GM18868 (cell line): ENCODE measurements at regions not wholly inside any gene's neighbourhood (a gene's known extent, or its start where the extent isn't known, plus 50 kb on each side); places are given as distances from the start of the nearest gene placed in this dataset.
"Not testable (repeated sequence)": the region's sequence is repeated elsewhere in the genome, so short reads cannot be mapped to it uniquely, and the experiment has no call there.

Experiments used
- ATAC-seq: cut with Tn5 transposase; IDR thresholded peaks from one replicate; pipeline ENCODE4 v1.9.1; 2021; ENCODE audit warnings: mild to moderate bottlenecking, moderate library complexity; ENCODE audit not compliant: unreplicated experiment

GRCh38 chrX:148080593-148080992, 99.5 kb downstream of the FMR1NB start:
- no peak for ATAC-seq

GRCh38 chrX:148084611-148085010, 103.5 kb downstream of the FMR1NB start:
- no peak for ATAC-seq

DNA sequence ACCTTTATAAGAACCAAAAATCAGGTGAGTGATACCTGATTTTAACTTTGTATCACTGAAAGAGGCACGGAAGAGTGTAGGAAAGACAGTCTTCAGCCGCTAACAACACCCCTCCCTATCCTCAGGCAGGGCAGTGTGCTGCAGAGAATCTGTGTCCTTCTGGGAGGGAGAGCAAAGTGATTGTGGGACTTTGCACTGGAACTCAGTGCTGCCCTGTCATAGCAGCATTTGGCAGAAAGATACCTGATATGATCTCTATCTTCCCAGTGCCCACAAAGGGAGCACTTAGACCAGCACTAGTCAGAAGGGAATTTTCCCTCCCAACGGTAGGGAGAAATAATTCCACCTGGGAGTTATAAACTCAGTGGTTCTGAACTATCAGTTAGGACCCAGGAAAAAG, 139.0 kb downstream of the FMR1NB start:
- ATAC-seq = no peak

DNA sequence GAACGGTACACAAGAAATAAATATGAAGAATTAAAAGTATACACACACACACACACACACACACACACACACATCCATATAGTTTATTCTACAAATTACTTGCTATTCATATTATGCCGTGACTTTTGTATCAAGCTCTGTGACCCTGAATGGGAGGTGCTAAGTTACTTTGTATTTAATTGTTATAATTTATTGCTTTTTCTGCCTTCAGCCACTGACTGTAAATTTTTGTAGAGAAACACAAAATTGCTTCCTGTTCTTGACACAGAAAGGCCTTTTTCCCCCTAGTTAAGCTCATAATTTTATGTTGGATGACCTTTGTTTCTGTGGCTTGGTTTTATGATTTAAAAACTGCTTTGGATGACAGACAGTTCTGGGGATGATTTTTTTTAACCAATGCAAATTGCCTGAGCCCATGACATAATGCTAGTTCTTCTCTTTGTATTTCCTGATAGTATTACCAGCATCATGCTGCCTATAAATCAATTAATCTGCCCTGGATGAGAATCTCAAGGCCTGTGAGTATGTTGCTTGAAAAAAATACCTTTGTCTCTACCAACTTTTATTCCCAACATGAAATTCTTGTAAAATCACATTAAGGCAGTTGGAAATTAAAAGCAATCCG, 140.0 kb downstream of the FMR1NB start:
- ATAC-seq = no peak

DNA sequence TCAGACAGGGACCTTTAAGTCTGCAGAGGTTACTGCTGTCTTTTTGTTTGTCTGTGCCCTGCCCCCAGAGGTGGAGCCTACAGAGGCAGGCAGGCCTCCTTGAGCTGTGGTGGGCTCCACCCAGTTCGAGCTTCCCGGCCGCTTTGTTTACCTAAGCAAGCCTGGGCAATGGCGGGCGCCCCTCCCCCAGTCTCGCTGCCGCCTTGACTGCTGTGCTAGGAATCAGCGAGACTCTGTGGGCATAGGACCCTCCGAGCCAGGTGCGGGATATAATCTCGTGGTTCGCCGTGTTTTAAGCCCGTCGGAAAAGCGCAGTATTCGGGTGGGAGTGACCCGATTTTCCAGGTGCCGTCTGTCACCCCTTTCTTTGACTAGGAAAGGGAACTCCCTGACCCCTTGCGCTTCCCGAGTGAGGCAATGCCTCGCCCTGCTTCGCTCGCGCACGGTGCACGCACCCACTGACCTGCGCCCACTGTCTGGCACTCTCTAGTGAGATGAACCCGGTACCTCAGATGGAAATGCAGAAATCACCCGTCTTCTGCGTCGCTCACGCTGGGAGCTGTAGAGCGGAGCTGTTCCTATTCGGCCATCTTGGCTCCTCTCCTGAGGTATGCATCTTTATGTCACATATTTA, 147.9 kb downstream of the FMR1NB start:
- ATAC-seq = not testable (repeated sequence)

DNA sequence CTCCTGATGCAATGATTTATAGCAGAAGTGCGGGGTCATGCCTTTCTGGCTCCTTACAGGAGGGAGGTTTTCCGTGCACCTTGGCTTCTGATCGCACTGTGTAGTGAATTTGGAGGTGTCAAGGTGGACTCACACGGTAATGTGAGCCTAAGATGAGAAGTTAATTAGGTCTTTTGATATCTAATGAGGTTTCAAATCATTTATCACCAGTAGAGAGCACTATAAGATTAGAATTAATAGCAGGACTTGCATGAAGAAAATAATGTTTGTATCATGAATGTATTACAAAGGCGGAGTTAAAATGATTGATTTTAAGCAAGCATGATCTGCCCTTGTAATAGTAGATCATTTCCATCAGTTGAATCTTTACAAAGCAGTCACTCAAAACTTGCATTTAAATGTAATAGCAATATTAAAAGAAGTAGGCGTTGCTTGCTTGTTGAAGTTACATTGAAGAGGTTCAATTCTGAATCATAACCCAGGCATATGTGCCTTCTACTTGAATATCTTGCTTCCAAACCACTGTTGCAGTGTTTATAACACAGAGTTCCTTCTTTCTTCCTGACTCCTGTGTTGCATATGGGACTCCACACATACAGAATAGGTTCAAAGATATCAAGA, 152.1 kb downstream of the FMR1NB start:
- no peak for ATAC-seq

DNA sequence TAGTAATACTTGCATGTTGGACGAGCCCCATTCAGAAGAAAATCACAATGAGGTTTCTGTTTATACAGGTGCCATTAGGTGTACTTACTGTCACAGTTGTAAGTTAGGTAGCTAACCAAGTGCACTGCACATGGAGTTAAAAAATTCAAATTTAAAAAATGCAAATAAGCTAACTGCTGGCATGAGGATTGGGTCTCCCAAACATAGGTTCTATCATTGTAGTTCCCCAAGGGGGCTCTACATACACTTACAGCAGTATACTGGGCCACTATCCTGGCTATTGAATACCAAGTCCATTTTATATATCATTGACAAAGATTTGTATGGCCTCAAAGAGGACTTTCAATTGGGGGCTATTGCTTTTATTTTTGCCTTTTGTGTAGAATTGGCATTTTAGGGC, 153.4 kb downstream of the FMR1NB start:
- no peak for ATAC-seq

DNA sequence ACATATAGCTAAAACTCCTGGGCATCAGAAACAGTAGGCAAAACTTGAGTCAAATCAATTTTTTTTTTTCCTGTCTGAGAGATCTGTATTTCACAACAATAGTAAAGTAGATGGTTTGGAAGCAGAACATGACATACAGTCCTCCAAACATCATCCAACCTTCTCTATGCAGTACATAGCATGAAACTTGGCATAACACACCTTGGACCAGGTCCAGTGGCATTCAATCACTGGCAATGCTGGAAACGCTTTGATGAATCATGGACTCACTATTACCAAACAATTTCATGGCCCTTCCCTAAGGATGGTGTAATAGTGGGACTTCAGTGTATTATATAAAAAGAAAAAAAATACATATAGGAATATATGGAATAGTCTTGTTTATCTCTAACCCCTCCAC, 154.6 kb downstream of the FMR1NB start:
- no peak for ATAC-seq

DNA sequence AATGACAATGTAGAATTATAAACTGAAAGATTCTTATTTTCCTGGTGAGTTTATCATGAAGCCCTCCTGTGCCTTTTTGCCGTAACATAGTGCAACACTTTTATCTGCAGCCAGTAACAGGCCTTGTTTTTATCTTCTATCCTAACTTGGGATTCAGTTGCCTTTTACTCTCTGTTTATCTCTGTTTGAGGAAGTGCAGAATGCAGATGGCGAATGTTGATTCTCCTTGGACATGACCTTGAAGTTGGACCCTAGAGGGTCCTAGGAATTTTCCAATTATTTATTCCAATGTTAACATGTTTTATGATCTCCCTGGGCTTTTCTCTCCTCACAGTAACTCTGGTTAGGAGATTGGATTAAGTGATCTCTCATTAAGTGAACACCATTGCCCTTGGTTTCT, 165.0 kb downstream of the FMR1NB start:
- no peak for ATAC-seq

GRCh38 chrX:148156986-148157385, 175.8 kb downstream of the FMR1NB start:
- ATAC-seq = no peak

- ATAC-seq = no peak
Observed at GRCh38 chrX:148159796-148160195, 178.7 kb downstream of the FMR1NB start.

DNA sequence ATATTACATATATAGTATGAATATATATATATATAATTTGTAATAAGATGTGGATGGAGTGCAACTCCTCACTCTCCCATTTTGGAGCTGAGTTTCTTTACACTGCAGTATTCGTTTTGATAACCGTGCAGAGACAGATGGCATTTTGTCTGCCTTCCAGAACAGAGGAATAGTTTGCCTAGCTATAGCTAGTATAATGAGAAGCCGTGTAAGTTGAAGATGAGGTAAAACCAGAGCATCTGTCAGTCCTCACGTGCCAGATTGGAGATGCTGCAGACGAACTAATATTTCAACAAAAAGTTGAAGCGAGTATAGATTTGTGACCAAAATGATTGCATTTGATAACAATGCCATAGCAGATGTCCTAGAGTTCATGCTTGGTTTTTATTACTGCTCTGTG, 180.6 kb downstream of the FMR1NB start:
- ATAC-seq = no peak

GRCh38 chrX:148185631-148186030, 204.5 kb downstream of the FMR1NB start:
- no peak for ATAC-seq

DNA sequence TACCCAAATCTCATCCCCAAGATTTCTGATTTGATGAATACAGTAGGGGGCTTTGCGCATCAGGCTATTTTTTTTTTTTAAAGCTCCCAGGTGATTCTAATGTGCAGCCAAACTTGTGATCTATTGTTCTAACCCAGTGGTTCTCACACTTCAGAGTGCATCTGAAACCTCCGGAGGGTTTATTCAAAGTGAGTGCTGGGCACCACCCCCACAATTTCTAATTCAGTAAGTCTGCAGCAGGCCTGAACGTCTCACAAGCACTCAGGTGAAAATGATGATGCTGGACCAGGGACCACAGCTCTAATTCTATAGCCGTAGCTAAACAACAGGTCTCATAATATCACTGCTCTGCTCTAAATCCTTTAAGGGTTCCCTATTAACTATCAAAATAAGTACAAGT, 211.4 kb downstream of the FMR1NB start:
- no peak for ATAC-seq

DNA sequence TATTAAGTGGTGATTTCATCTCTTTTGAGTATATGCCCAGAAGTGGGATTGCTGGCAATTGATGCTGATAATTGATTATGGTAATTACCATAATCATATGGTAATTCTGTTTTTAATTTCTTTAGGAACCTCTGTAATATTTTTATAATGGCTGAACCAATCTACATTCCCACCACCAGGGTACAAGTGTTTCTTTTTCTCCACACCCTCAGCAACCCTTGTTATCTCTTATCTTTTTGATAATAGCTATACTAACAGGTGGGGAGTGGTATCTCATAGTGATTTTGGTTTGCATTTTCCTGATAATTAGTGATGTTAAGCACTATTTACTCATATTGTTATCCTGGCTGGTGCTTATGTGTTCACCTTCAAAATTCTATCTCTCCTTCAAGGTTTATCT, 212.6 kb downstream of the FMR1NB start:
- no peak for ATAC-seq

GRCh38 chrX:148203531-148203930, 222.4 kb downstream of the FMR1NB start:
- ATAC-seq = no peak

DNA sequence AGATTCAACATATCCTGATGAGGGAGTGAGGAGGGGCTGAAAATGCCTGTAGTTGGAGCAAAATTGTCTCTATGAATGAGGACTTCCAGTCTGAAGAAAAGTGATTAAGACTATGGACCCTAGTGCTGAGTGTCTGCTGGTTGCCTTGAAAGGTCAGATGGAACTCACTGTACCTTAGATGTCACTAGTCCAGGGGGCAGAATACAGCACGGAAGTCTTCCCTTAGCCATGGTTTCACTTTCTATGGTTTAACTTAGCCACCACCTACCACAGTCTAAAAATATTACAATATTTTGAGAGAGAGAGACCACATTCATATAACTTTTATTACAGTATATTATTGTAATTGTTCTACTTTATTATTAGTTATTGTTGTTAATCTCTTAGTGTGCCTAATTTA, 223.1 kb downstream of the FMR1NB start:
- no peak for ATAC-seq

- no peak for ATAC-seq
Observed at GRCh38 chrX:148214786-148215185, 233.6 kb downstream of the FMR1NB start.

DNA sequence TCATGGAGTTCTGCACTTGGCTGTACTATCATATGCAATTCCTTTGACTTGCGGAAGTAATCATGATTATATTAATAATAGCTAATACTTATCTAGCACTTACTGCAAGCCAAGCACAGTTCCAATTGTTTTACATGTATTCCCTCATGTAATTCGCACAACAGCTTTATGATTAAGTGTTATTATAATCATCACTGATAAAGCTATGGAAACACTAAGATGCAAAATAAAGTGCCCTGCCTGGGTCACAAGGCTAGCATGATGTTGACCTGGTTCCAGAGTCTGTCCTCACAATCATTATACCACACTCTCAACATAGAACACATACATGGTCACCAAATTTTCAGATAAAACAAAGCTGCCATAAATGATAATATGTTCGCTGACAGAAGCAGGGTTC, 234.6 kb downstream of the FMR1NB start:
- ATAC-seq = no peak

- ATAC-seq = no peak
Observed at GRCh38 chrX:148223361-148223760, 242.2 kb downstream of the FMR1NB start.

DNA sequence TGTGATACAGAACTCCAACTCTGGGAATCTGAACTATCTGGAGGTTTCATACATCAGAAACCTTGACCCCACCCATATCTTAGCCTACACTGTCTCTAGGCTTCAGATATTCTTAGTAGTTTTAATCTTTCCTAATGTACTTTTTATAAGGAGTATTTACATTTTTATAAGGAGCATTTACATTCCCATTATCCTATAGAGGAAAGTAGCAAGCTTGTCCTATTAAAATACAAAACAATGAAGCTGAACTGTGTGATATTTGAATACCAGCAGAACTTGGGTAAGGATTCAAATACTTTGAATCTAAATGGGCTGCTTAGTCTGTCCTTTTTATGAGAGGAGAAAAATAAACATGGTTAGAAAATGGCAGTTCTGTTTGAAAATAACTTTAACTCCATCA, 247.4 kb downstream of the FMR1NB start:
- ATAC-seq = no peak

GRCh38 chrX:148229801-148230303, 248.7 kb downstream of the FMR1NB start:
- no peak for ATAC-seq
